ENCODE measurements at regions not wholly inside any gene's neighbourhood (a gene's known extent, or its start where the extent isn't known, plus 50 kb on each side); places are given as distances from the start of the nearest gene placed in this dataset.

GRCh38 chr10:129259128-129259815 lies 207.8 kb upstream of the MGMT start:
- TF ChIP-seq CTCF (IDR thresholded peaks at IDR 0.05) (no peak), POLR2A (IDR thresholded peaks at IDR 0.05) (no peak)

All from ovary (tissue), 3 donors.